Colonic mucosa (tissue), 4 donors: ENCODE measurements at regions not wholly inside any gene's neighbourhood (a gene's known extent, or its start where the extent isn't known, plus 50 kb on each side); places are given as distances from the start of the nearest gene placed in this dataset.

Experiments used
- DNase-seq: peaks from one replicate; pipeline ENCODE4 v3.0.0-alpha.2; 2020
- H3K27ac ChIP-seq: fragments of 200-600 bp; one replicate; pipeline ENCODE4 v1.8.0; 2021
- H3K27me3 ChIP-seq: fragments of 200-600 bp; one replicate; pipeline ENCODE4 v1.8.0; 2021
- H3K36me3 ChIP-seq: fragments of 200-600 bp; one replicate; pipeline ENCODE4 v1.8.0; 2021
- H3K4me1 ChIP-seq: fragments of 200-600 bp; one replicate; pipeline ENCODE4 v1.8.0; 2021; ENCODE audit warnings: mild to moderate bottlenecking
- H3K4me3 ChIP-seq: fragments of 200-600 bp; one replicate; pipeline ENCODE4 v1.8.0; 2021
- H3K9ac ChIP-seq, 2 donors: one replicate each; pipeline ENCODE4 v1.7.0; 2013; ENCODE audit warnings: control low read depth in 2 of 2, low read depth in 2 of 2, low read length in 2 of 2
- H3K9me3 ChIP-seq: fragments of 200-600 bp; one replicate; pipeline ENCODE4 v1.8.0; 2021
- intact Hi-C: fragments of 100-400 bp; cut with DNase I; formaldehyde crosslinking; loops from one replicate; pipeline ENCODE4 v1.14.1; 2022
- TF ChIP-seq, protein P1 (sequence below): fragments of 200-600 bp; IDR thresholded peaks from one replicate; pipeline ENCODE4 v1.8.0; 2022; ENCODE audit warnings: antibody characterized with exemption, mild to moderate bottlenecking
- donor health status: healthy.
- donor health status: DM: no; HTN: no; CAD: no.
- donor health status: DM: no; HTN: no; CAD: no.

DNA sequence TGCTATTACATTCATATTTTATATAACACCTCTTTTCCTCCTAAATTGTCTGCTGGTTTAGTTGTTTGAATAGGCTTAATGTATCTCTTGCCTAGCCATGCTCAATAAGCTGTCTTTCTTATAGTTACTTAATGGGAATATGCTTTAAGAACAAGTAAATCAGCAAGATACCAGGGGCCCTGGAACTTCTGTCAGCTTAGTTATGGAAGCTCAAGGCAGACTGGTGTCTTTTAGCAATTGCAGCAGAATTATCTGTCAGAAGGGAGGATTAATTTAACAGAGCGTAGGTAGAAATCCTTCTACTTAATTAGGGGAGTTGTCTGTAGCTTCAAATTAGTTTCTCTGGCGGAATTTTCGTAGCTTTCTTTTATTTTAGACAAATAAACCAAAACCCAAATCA lies 94.9 kb downstream of the C11orf91 start:
- TF ChIP-seq, protein P1, sequence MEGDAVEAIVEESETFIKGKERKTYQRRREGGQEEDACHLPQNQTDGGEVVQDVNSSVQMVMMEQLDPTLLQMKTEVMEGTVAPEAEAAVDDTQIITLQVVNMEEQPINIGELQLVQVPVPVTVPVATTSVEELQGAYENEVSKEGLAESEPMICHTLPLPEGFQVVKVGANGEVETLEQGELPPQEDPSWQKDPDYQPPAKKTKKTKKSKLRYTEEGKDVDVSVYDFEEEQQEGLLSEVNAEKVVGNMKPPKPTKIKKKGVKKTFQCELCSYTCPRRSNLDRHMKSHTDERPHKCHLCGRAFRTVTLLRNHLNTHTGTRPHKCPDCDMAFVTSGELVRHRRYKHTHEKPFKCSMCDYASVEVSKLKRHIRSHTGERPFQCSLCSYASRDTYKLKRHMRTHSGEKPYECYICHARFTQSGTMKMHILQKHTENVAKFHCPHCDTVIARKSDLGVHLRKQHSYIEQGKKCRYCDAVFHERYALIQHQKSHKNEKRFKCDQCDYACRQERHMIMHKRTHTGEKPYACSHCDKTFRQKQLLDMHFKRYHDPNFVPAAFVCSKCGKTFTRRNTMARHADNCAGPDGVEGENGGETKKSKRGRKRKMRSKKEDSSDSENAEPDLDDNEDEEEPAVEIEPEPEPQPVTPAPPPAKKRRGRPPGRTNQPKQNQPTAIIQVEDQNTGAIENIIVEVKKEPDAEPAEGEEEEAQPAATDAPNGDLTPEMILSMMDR, result no peak
- H3K36me3 ChIP-seq, result no peaks in the 10 kb centered on the region
- no peaks in the 10 kb centered on the region for H3K27me3 ChIP-seq
- intact Hi-C loops, result no loop called here
- H3K9me3 ChIP-seq, result no peaks in the 10 kb centered on the region
- no peaks in the 10 kb centered on the region for H3K4me1 ChIP-seq
- no peak overlapping the region for H3K9ac ChIP-seq
- H3K4me3 ChIP-seq, result no peak overlapping the region
- H3K27ac ChIP-seq, result no peak overlapping the region
- DNase-seq, result no peak

DNA sequence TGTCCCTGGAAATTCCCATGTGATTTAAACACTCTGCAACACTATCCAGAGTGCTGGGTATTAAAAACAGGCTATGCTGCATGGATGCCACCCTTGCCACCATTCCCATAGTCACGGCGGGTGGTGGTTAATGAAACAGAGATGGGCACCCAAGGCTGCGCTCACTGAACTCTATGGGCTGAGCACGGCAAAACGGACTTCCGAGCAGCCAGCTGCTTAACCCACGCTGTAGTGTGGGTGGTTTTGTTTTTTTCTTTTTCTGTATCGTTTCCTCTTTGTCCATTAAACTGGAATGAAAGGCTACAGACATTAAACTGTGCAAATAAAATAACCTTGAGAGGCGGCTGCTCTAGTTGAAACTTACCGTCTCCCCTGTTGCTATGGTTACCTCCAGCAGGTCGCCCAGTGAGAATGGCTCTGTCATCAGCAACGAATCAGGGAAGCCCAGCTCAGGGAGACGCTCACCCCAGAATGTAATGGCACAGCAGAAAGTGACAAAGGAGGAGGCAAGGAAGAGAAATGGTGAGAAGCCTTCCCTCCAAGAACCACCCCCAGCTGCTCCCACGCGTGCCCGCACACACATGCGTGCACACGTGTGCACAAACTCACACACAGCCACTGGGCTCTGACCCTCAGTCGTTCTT lies 102.1 kb downstream of the C11orf91 start:
- Histone ChIP-seq H3K27ac (no peak overlapping the region), H3K9me3 (no peaks in the 10 kb centered on the region), H3K9ac (no peak overlapping the region), H3K4me1 (no peaks in the 10 kb centered on the region), H3K36me3 (no peaks in the 10 kb centered on the region), H3K27me3 (no peaks in the 10 kb centered on the region), H3K4me3 (no peak overlapping the region)
- intact Hi-C loops, result no loop called here
- DNase-seq, result no peak
- TF ChIP-seq, protein P1, result no peak

DNA sequence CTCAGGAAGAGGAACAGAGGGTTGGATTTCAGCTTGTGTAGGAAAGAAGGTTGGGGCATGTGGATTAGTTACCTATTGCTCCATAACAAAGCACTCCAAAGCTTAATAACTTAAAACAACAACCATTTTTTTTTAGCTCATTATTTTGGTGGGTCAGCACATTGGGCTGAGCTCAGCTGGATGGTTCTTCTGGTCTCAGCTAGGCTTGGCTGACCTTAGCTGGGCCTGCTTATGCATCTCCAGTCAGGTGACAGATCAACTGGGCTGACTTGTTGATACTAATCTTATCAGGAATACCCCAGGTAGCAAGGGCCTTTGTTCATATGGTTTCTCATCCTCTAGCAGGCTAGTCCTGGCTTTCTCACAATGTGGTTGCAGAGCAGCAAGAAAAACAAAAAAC lies 106.4 kb downstream of the C11orf91 start:
- H3K27ac ChIP-seq, result no peak overlapping the region
- no peaks in the 10 kb centered on the region for H3K36me3 ChIP-seq
- H3K27me3 ChIP-seq, result no peaks in the 10 kb centered on the region
- intact Hi-C loops, result no loop called here
- H3K4me3 ChIP-seq, result no peak overlapping the region
- no peak overlapping the region for H3K9ac ChIP-seq
- no peaks in the 10 kb centered on the region for H3K9me3 ChIP-seq
- H3K4me1 ChIP-seq, result no peaks in the 10 kb centered on the region
- DNase-seq, result no peak
- TF ChIP-seq, protein P1, result no peak

DNA sequence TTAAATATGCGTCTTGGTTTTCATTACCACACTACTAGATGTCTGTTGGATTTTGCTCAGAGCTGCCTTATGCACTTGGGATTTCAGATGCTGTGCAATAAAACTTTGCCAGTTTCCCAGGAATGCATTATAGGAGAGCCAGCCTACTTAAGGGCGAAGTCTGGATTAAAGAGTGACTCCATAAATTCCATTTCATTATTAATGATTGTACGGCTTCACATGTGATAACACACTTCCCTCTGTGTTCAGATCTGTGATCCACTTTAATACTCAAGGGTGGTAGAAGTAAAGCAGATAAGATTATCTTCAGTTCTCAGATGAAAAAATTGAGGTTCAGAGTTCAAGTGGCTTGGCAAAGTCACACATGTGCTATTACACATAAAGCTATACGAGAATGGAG lies 110.2 kb downstream of the C11orf91 start:
- Histone ChIP-seq H3K9me3 (no peaks in the 10 kb centered on the region), H3K36me3 (no peaks in the 10 kb centered on the region), H3K27me3 (no peaks in the 10 kb centered on the region), H3K27ac (no peak overlapping the region), H3K4me3 (no peak overlapping the region), H3K9ac (no peak overlapping the region), H3K4me1 (no peaks in the 10 kb centered on the region)
- intact Hi-C loops, result no loop called here
- TF ChIP-seq, protein P1, result no peak
- no peak for DNase-seq

GRCh38 chr11:33588056-33588455 lies 112.6 kb downstream of the C11orf91 start:
- no peak for DNase-seq
- Histone ChIP-seq H3K36me3 (no peaks in the 10 kb centered on the region), H3K9me3 (no peaks in the 10 kb centered on the region), H3K4me1 (no peaks in the 10 kb centered on the region), H3K27me3 (no peaks in the 10 kb centered on the region), H3K27ac (no peak overlapping the region), H3K9ac (no peak overlapping the region), H3K4me3 (no peak overlapping the region)
- intact Hi-C loops, result no loop called here
- TF ChIP-seq, protein P1, result no peak
